T-cell (primary cell): ENCODE measurements at regions not wholly inside any gene's neighbourhood (a gene's known extent, or its start where the extent isn't known, plus 50 kb on each side); places are given as distances from the start of the nearest gene placed in this dataset.

Source experiments
- ATAC-seq, 4 experiments: fragments of 200-7000 bp in 3 of 4; fragments of 150-1000 bp in 1 of 4; cut with Tn5 transposase; replicated peaks in 1 of 4; 1 replicate in 3 of 4; 2 replicates in 1 of 4; pipeline ENCODE4 v1.10.0; 2021; ENCODE audit warnings: moderate library complexity in 3 of 4, mild to moderate bottlenecking in 2 of 4, moderate number of reproducible peaks in 1 of 4
- CTCF ChIA-PET, 2 donors: fragments of 300-600 bp; sonication (Branson Sonifier 250); formaldehyde crosslinking; loops; one replicate each; lab custom pipeline; 2022; ENCODE audit warnings: antibody characterized with exemption in 2 of 2; lab: Charles Lee
- POLR2A ChIA-PET, 2 donors: fragments of 300-600 bp; sonication (Branson Sonifier 250); formaldehyde crosslinking; loops; one replicate each; lab custom pipeline; 2022; ENCODE audit warnings: antibody characterized with exemption in 2 of 2; lab: Charles Lee
- DNase-seq, 35 experiments: peaks; one replicate each; pipeline versions ENCODE4 v3.0.0 to v3.0.0-alpha.2; 2013 to 2023
- H3K27ac ChIP-seq: one replicate; pipeline ENCODE4 v1.5.1; 2013; ENCODE audit warnings: low read length
- H3K27me3 ChIP-seq, 2 experiments: replicated peaks in 1 of 2; 1 replicate in 1 of 2; 2 replicates in 1 of 2; pipeline versions ENCODE4 v1.6.1 to v1.7.0; 2013; ENCODE audit warnings: low read length in 1 of 2, mixed read lengths in 1 of 2; ENCODE audit not compliant: control insufficient read depth in 2 of 2, insufficient read depth in 2 of 2; ENCODE audit errors: extremely low read depth in 1 of 2
- H3K36me3 ChIP-seq, 2 donors: 1 replicate in 1 of 2; 2 replicates in 1 of 2; pipeline versions ENCODE4 v1.6.1 to v1.7.0; 2013; ENCODE audit warnings: low read length in 1 of 2; ENCODE audit not compliant: control insufficient read depth in 2 of 2, insufficient read depth in 1 of 2; ENCODE audit errors: extremely low read depth in 1 of 2
- H3K4me1 ChIP-seq, 2 experiments: 1 replicate in 1 of 2; 2 replicates in 1 of 2; pipeline versions ENCODE4 v1.6.1 to v1.7.0; 2013; ENCODE audit warnings: low read length in 2 of 2, mixed read lengths in 1 of 2; ENCODE audit not compliant: insufficient read depth in 2 of 2, control insufficient read depth in 1 of 2; ENCODE audit errors: extremely low read depth in 1 of 2
- H3K4me3 ChIP-seq, 2 donors: 1 replicate in 1 of 2; 2 replicates in 1 of 2; pipeline versions ENCODE4 v1.5.1 to v1.7.0; 2013; ENCODE audit warnings: mild to moderate bottlenecking in 2 of 2, low read length in 1 of 2, moderate library complexity in 1 of 2; ENCODE audit not compliant: control insufficient read depth in 1 of 2; ENCODE audit errors: extremely low read depth in 1 of 2
- H3K9me3 ChIP-seq: 2 replicates; pipeline ENCODE4 v1.7.0; 2013
- H3K27ac Mint-ChIP-seq, 2 donors: one replicate each; pipeline ENCODE4 v1.8.0; 2020 to 2021; ENCODE audit warnings: mild to moderate bottlenecking in 2 of 2, mixed read lengths in 2 of 2
- H3K27me3 Mint-ChIP-seq, 2 donors: one replicate each; pipeline ENCODE4 v1.8.0; 2021 to 2022; ENCODE audit warnings: mixed read lengths in 2 of 2
- H3K36me3 Mint-ChIP-seq: one replicate; pipeline ENCODE4 v1.8.0; 2021; ENCODE audit warnings: mixed read lengths
- H3K4me1 Mint-ChIP-seq, 3 donors: one replicate each; pipeline ENCODE4 v1.8.0; 2020 to 2022; ENCODE audit warnings: mixed read lengths in 3 of 3, mild to moderate bottlenecking in 1 of 3
- H3K4me3 Mint-ChIP-seq, 3 donors: one replicate each; pipeline ENCODE4 v1.8.0; 2020 to 2022; ENCODE audit warnings: mild to moderate bottlenecking in 3 of 3, mixed read lengths in 3 of 3, moderate library complexity in 3 of 3
- H3K9me3 Mint-ChIP-seq, 3 donors: one replicate each; pipeline ENCODE4 v1.8.0; 2020 to 2022; ENCODE audit warnings: mixed read lengths in 3 of 3
- WGBS: methylation state at CpG from one replicate; pipeline ENCODE4 v1.1.5; 2013; ENCODE audit warnings: missing lambda C conversion rate; ENCODE audit not compliant: insufficient coverage; 5-methylcytosine and 5-hydroxymethylcytosine counted together

DNA sequence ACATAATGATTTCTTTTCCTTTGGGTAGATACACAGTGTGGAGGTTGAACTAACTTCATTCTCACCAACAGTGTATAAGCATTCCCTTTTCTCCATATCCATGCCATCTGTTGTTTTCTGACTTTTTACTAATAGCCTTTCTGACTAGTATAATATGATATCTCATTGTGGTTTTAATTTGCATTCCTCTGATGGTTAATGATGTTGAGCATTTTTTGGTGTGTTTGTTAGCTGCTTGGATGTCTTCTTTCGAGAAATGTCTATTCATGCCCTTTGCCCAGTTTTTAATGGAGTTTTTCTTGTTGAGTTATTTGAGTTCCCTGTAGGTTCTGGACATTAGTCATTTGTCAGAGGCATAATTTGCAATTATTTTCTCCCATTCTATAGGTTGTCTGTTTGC is 59.8 kb downstream of the MARCHF4 start:
- no peaks in the 10 kb centered on the region for H3K9me3 ChIP-seq
- no peak overlapping the region for H3K4me3 ChIP-seq
- ATAC-seq (no peak), DNase-seq (no peak)
- H3K36me3 ChIP-seq: no peaks in the 10 kb centered on the region
- no peak overlapping the region for H3K27ac ChIP-seq
- ChIA-PET CTCF (interaction anchor here in 1 of 2 donors (0.6 kb wide), 1 partner anchor 24 kb away, joined by 7 read pairs; no protein-coding TSS in a partner anchor), POLR2A (no interaction called here)
- Mint-ChIP-seq H3K27ac (no peak overlapping the region), H3K36me3 (no peaks in the 10 kb centered on the region), H3K9me3 (no peaks in the 10 kb centered on the region), H3K4me3 (no peak overlapping the region), H3K4me1 (no peaks in the 10 kb centered on the region), H3K27me3 (peaks cover 0 to 5% of the 10 kb centered on the region in 2 donors)
- WGBS: 67% methylated on average over 1 of the region's 1 CpG
- H3K4me1 ChIP-seq: no peaks in the 10 kb centered on the region
- H3K27me3 ChIP-seq: peaks cover 0 to 8% of the 10 kb centered on the region in 2 experiments

DNA sequence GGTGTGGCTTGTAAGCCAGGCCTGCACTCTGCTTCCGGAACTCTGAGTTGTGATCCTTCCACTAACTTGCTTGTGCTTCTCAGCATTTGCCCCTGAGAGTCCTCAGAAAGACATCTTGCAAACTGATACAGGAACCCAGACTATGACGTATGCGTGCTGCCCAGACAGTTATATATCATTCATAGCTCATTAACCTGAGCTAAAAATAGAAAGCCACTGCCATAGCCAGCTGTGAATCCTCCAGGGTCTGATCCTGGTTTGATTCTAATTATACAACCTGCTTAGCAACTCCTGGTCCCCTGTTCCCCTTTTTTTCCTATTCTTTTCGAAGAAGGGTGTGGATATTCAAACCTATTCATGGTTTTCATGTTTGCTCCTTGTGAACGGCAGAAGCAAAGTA is 63.7 kb downstream of the MARCHF4 start:
- CTCF ChIA-PET: no interaction called here
- Mint-ChIP-seq H3K36me3 (no peaks in the 10 kb centered on the region), H3K27me3 (peaks cover 0 to 1% of the 10 kb centered on the region in 2 donors), H3K4me3 (no peak overlapping the region), H3K4me1 (peaks cover 0 to 6% (median 0%) of the 10 kb centered on the region in 3 donors), H3K27ac (no peak overlapping the region), H3K9me3 (no peaks in the 10 kb centered on the region)
- Histone ChIP-seq H3K36me3 (no peaks in the 10 kb centered on the region), H3K9me3 (no peaks in the 10 kb centered on the region), H3K4me3 (no peak overlapping the region), H3K4me1 (no peaks in the 10 kb centered on the region), H3K27ac (no peak overlapping the region), H3K27me3 (no peaks in the 10 kb centered on the region)
- WGBS: 88% methylated on average over 3 of the region's 5 CpGs
- ATAC-seq (no peak), DNase-seq (no peak)
- POLR2A ChIA-PET: no interaction called here

DNA sequence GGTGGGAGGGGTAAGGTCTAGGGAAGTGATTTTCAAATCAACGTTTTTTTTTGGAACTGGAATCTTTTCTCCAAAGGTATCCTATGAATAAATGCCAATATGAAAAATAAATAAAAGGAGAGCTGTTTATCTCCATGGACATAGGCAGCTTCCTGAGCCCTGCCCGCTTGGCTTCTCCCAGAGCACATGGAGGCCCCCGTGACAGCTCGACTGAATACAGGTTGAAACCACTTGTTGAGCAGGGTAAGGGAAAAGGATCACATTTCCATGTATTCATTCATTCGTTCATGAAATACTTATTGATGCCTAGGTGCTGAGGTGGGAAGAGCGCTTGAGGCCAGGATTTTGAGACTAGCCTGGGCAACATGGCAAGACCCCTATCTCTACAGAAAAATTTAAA is 64.8 kb downstream of the MARCHF4 start:
- no peak overlapping the region for H3K27ac Mint-ChIP-seq
- H3K4me1 Mint-ChIP-seq: peaks cover 0 to 6% (median 0%) of the 10 kb centered on the region in 3 donors
- no peak overlapping the region for H3K27ac ChIP-seq
- H3K4me3 ChIP-seq: no peak overlapping the region
- no CpG with 5 or more reads among the region's 6 CpGs for WGBS
- no peaks in the 10 kb centered on the region for H3K4me1 ChIP-seq
- H3K36me3 ChIP-seq: no peaks in the 10 kb centered on the region
- CTCF ChIA-PET: interaction anchor here in 1 of 2 donors (0.6 kb wide), 1 partner anchor 1325 kb away, joined by 4 read pairs; no protein-coding TSS in a partner anchor
- ATAC-seq: no peak
- no peak for DNase-seq
- no peaks in the 10 kb centered on the region for H3K36me3 Mint-ChIP-seq
- no peak overlapping the region for H3K4me3 Mint-ChIP-seq
- H3K9me3 ChIP-seq: no peaks in the 10 kb centered on the region
- H3K27me3 Mint-ChIP-seq: no peaks in the 10 kb centered on the region
- POLR2A ChIA-PET: no interaction called here
- no peaks in the 10 kb centered on the region for H3K27me3 ChIP-seq
- H3K9me3 Mint-ChIP-seq: no peaks in the 10 kb centered on the region

DNA sequence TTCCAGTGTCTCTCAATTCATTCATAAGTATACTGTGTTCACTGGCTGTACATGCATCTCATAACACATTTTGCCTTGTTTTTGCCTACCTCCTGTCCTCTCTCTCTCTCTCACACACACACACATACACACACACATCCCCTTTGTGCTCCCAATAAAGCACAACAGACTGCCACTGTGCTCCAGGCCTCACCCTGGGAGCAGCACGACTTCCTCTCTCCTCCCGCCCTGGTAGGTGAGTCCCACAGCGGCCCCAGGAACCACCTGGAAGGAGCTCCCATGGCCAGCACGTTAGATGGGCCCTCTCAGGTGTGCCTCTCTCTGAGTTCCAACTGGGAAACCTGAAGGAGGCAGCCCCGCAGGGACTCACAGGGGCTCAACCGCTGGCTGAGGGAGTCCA is 65.4 kb downstream of the MARCHF4 start:
- Histone ChIP-seq H3K36me3 (no peaks in the 10 kb centered on the region), H3K27ac (no peak overlapping the region), H3K4me3 (no peak overlapping the region), H3K27me3 (no peaks in the 10 kb centered on the region), H3K4me1 (no peaks in the 10 kb centered on the region), H3K9me3 (no peaks in the 10 kb centered on the region)
- Mint-ChIP-seq H3K9me3 (no peaks in the 10 kb centered on the region), H3K36me3 (no peaks in the 10 kb centered on the region), H3K4me1 (peaks cover 0 to 6% (median 0%) of the 10 kb centered on the region in 3 donors), H3K4me3 (no peak overlapping the region), H3K27ac (no peak overlapping the region), H3K27me3 (no peaks in the 10 kb centered on the region)
- WGBS: 72% methylated on average over 4 of the region's 6 CpGs
- ATAC-seq: no peak
- DNase-seq: no peak
- ChIA-PET POLR2A (no interaction called here), CTCF (no interaction called here)

DNA sequence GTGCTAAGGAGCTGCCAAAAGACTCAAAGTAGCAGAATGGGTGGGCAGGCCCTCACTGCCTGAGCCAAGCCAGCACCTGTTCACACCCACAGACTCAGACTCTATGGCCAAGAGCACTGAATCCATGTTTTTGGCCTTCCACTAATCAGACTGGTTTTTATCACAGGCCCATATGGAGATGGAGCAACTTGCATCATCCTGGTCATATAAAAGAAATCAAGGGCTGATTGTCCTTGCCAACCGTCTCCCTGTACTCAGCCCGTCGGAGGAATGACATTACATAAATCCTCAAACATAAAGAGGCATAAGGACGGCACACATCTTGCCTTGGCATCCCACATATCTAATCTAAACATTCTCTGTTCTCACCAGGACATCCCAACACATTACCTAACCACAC is 66.7 kb downstream of the MARCHF4 start:
- no peak overlapping the region for H3K27ac Mint-ChIP-seq
- ChIA-PET CTCF (no interaction called here), POLR2A (no interaction called here)
- no peaks in the 10 kb centered on the region for H3K27me3 ChIP-seq
- H3K4me1 Mint-ChIP-seq: peaks cover 0 to 6% (median 0%) of the 10 kb centered on the region in 3 donors
- H3K36me3 ChIP-seq: no peaks in the 10 kb centered on the region
- ATAC-seq (no peak), DNase-seq (no peak)
- H3K9me3 ChIP-seq: no peaks in the 10 kb centered on the region
- H3K4me3 ChIP-seq: no peak overlapping the region
- no peak overlapping the region for H3K27ac ChIP-seq
- H3K36me3 Mint-ChIP-seq: no peaks in the 10 kb centered on the region
- 93% methylated on average over 4 of the region's 4 CpGs for WGBS
- no peaks in the 10 kb centered on the region for H3K27me3 Mint-ChIP-seq
- H3K4me3 Mint-ChIP-seq: no peak overlapping the region
- H3K4me1 ChIP-seq: no peaks in the 10 kb centered on the region
- no peaks in the 10 kb centered on the region for H3K9me3 Mint-ChIP-seq

DNA sequence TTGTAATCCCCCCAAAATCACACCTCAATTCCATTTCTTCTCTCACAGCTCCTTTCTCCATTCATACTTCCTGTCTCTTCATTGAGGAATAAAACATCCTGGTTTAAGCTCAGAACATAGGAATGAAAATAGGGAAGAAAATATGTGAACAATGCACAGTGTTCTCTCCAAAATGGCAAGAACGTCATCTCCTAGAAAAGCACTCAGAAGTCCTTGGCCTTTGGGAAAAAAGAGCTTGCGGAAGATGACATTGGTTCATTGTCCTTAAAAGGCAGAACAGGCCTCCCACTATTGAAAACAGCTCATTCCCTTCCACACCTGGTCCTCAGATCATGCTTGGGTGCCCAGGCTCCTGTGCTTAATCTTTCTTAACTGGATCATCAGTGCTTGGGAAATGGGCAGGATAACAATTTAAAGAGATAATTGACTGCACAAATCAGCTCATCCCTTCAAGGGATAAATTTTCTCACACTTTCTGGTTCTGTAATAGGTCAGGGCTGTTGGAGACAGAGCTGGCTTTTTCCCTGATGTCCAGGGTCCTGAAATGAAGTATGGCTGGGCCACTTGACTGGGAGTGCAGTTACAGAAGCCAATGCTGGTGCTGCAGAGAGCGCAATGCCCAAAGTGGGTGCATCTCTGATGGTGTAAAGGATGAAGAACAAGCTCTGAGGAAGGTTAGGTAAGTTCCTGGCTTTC is 69.2 kb downstream of the MARCHF4 start:
- Mint-ChIP-seq H3K36me3 (no peaks in the 10 kb centered on the region), H3K27ac (no peak overlapping the region), H3K9me3 (no peaks in the 10 kb centered on the region), H3K4me3 (no peak overlapping the region), H3K27me3 (no peaks in the 10 kb centered on the region), H3K4me1 (peaks cover 0 to 6% (median 0%) of the 10 kb centered on the region in 3 donors)
- Histone ChIP-seq H3K27me3 (no peaks in the 10 kb centered on the region), H3K36me3 (no peaks in the 10 kb centered on the region), H3K4me1 (no peaks in the 10 kb centered on the region), H3K4me3 (no peak overlapping the region), H3K27ac (no peak overlapping the region), H3K9me3 (no peaks in the 10 kb centered on the region)
- POLR2A ChIA-PET: no interaction called here
- CTCF ChIA-PET: no interaction called here
- DNase-seq (no peak), ATAC-seq (no peak)
- 89% methylated on average over 1 of the region's 3 CpGs for WGBS
